ENCODE measurements at regions not wholly inside any gene's neighbourhood (a gene's known extent, or its start where the extent isn't known, plus 50 kb on each side); places are given as distances from the start of the nearest gene placed in this dataset.

DNA sequence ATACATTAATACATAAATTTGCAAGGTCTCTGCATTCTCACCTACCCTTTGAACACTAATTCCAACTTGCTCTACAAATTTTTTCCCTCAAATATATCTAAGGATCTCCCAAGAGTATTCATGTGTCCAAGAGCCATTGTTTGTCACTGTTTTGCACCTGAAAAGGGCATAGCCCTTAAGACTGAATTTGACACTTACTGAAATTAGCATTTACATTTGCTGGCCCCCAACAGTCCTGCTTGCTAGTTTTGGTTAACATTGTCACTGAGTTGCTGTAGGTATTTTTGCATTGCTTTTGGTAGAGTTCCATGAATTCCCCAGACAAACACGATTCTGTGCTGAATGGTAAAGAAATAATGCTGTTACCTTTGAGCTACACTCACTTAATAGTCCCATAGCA, 57.3 kb downstream of the KCNA4 start:
- Histone ChIP-seq H3K4me3 (ENCODE audit: low read length in 3 of 3) (no peak overlapping the region), H3K9me3 (ENCODE audit: control insufficient read depth in 3 of 3, low read length in 3 of 3) (no peaks in the 10 kb centered on the region), H3K9ac (ENCODE audit: low read depth in 1 of 3, low read length in 3 of 3) (no peak overlapping the region), H3K27ac (ENCODE audit: low read depth, low read length) (no peak overlapping the region), H3K4me1 (ENCODE audit: control insufficient read depth in 3 of 3, insufficient read depth in 3 of 3, low read length in 3 of 3) (no peaks in the 10 kb centered on the region), H3K36me3 (ENCODE audit: control insufficient read depth in 3 of 3, insufficient read depth in 3 of 3, low read length in 3 of 3) (no peaks in the 10 kb centered on the region), H3K27me3 (ENCODE audit: control insufficient read depth in 3 of 3, insufficient read depth in 3 of 3, low read length in 3 of 3) (no peaks in the 10 kb centered on the region)

- H3K27ac ChIP-seq (ENCODE audit: low read depth, low read length) = no peak overlapping the region
- no peak overlapping the region for H3K4me3 ChIP-seq (ENCODE audit: low read length in 3 of 3)
- H3K9me3 ChIP-seq (ENCODE audit: control insufficient read depth in 3 of 3, low read length in 3 of 3) = no peaks in the 10 kb centered on the region
- no peak overlapping the region for H3K9ac ChIP-seq (ENCODE audit: low read depth in 1 of 3, low read length in 3 of 3)
- H3K4me1 ChIP-seq (ENCODE audit: control insufficient read depth in 3 of 3, insufficient read depth in 3 of 3, low read length in 3 of 3) = no peaks in the 10 kb centered on the region
- H3K27me3 ChIP-seq (ENCODE audit: control insufficient read depth in 3 of 3, insufficient read depth in 3 of 3, low read length in 3 of 3) = no peaks in the 10 kb centered on the region
- no peaks in the 10 kb centered on the region for H3K36me3 ChIP-seq (ENCODE audit: control insufficient read depth in 3 of 3, insufficient read depth in 3 of 3, low read length in 3 of 3)
Observed at GRCh38 chr11:29957431-29957830, 59.4 kb downstream of the KCNA4 start.

DNA sequence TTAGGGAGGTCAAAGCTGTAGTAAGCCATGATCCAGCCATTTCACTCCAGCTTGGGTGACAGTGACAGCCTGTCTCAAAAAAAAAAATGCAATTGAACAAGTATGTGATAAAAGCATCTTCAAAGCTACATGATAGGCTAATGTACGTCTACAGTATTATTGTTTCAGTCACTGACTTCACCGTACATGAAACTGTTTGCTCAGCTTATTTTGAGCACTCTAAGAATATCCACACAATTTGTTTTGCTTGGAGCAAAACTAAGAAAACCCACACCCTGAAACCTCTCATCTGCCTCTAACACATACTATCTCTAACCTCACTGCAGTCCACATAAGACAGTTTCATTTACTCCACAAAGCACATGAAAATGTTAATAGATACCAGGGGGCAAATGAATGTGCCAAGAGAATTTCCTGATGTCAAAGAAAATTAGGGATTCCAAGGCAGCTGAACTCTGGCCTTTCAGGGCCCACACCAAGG, 60.7 kb downstream of the KCNA4 start:
- no peak overlapping the region for H3K27ac ChIP-seq (ENCODE audit: low read depth, low read length)
- no peaks in the 10 kb centered on the region for H3K9me3 ChIP-seq (ENCODE audit: control insufficient read depth in 3 of 3, low read length in 3 of 3)
- no peaks in the 10 kb centered on the region for H3K4me1 ChIP-seq (ENCODE audit: control insufficient read depth in 3 of 3, insufficient read depth in 3 of 3, low read length in 3 of 3)
- H3K9ac ChIP-seq (ENCODE audit: low read depth in 1 of 3, low read length in 3 of 3) = no peak overlapping the region
- H3K36me3 ChIP-seq (ENCODE audit: control insufficient read depth in 3 of 3, insufficient read depth in 3 of 3, low read length in 3 of 3) = no peaks in the 10 kb centered on the region
- H3K27me3 ChIP-seq (ENCODE audit: control insufficient read depth in 3 of 3, insufficient read depth in 3 of 3, low read length in 3 of 3) = no peaks in the 10 kb centered on the region
- no peak overlapping the region for H3K4me3 ChIP-seq (ENCODE audit: low read length in 3 of 3)

DNA sequence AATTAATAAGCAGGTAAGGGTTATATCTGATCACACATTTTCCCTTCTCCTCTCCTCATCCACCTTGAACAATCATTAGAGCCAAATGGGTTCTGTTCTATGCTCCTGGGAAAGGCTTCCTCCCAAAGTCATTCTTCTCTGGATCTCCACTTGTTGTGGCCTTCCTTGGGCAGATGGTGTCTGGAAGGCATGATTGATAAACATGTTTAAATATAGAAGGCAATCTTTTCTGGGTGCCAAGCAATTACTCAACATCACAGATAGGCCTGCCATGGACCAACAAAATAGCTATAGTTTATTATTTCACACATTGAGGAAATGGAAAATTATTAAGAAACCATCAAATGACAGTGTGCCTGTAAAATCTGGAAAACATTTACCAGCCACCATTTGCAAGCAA, 73.5 kb downstream of the KCNA4 start:
- H3K9me3 ChIP-seq (ENCODE audit: control insufficient read depth in 3 of 3, low read length in 3 of 3) = peaks cover 0 to 5% (median 0%) of the 10 kb centered on the region in 3 donors

GRCh38 chr11:29937526-29937925, 79.3 kb downstream of the KCNA4 start:
- H3K9ac ChIP-seq (ENCODE audit: low read depth in 1 of 3, low read length in 3 of 3) = no peak overlapping the region
- H3K27ac ChIP-seq (ENCODE audit: low read depth, low read length) = no peak overlapping the region

More for the DNA sequence above, 73.5 kb downstream of the KCNA4 start:
- H3K4me3 ChIP-seq (ENCODE audit: low read length in 3 of 3) = no peak overlapping the region
- H3K4me1 ChIP-seq (ENCODE audit: control insufficient read depth in 3 of 3, insufficient read depth in 3 of 3, low read length in 3 of 3) = no peaks in the 10 kb centered on the region
- H3K36me3 ChIP-seq (ENCODE audit: control insufficient read depth in 3 of 3, insufficient read depth in 3 of 3, low read length in 3 of 3) = no peaks in the 10 kb centered on the region
- H3K27me3 ChIP-seq (ENCODE audit: control insufficient read depth in 3 of 3, insufficient read depth in 3 of 3, low read length in 3 of 3) = no peaks in the 10 kb centered on the region
- no peak overlapping the region for H3K27ac ChIP-seq (ENCODE audit: low read depth, low read length)
- no peak overlapping the region for H3K9ac ChIP-seq (ENCODE audit: low read depth in 1 of 3, low read length in 3 of 3)

DNA sequence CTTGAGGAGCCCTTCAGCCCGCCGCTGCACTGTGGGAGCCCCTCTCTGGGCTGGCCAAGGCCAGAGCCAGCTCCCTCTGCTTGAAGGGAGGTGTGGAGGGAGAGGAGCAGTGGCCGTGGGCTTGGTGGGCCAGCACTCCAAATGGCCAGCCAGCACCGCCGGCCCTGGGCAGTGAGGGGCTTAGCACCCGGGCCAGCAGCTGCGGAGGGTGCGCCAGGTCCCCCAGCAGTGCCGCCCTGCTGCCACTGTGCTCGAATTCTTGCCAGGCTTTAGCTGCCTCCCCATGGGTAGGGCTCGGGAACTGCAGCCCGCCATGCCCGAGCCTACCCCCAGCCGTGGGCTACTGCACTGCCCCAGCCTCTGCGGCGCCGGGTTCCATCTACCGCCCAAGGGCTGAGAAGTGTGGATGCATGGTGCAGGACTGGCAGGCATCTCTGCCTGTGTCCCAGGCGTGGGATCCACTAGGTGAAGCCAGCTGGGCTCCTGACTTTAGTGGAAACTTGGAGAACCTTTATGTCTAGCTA, 82.7 kb downstream of the KCNA4 start:
- Histone ChIP-seq H3K4me1 (ENCODE audit: control insufficient read depth in 3 of 3, insufficient read depth in 3 of 3, low read length in 3 of 3) (no peaks in the 10 kb centered on the region), H3K27ac (ENCODE audit: low read depth, low read length) (no peak overlapping the region), H3K27me3 (ENCODE audit: control insufficient read depth in 3 of 3, insufficient read depth in 3 of 3, low read length in 3 of 3) (no peaks in the 10 kb centered on the region), H3K9ac (ENCODE audit: low read depth in 1 of 3, low read length in 3 of 3) (no peak overlapping the region), H3K4me3 (ENCODE audit: low read length in 3 of 3) (no peak overlapping the region), H3K36me3 (ENCODE audit: control insufficient read depth in 3 of 3, insufficient read depth in 3 of 3, low read length in 3 of 3) (no peaks in the 10 kb centered on the region), H3K9me3 (ENCODE audit: control insufficient read depth in 3 of 3, low read length in 3 of 3) (no peaks in the 10 kb centered on the region)

More at GRCh38 chr11:29937526-29937925, 79.3 kb downstream of the KCNA4 start:
- no peaks in the 10 kb centered on the region for H3K9me3 ChIP-seq (ENCODE audit: control insufficient read depth in 3 of 3, low read length in 3 of 3)
- no peaks in the 10 kb centered on the region for H3K36me3 ChIP-seq (ENCODE audit: control insufficient read depth in 3 of 3, insufficient read depth in 3 of 3, low read length in 3 of 3)
- H3K27me3 ChIP-seq (ENCODE audit: control insufficient read depth in 3 of 3, insufficient read depth in 3 of 3, low read length in 3 of 3) = no peaks in the 10 kb centered on the region
- no peaks in the 10 kb centered on the region for H3K4me1 ChIP-seq (ENCODE audit: control insufficient read depth in 3 of 3, insufficient read depth in 3 of 3, low read length in 3 of 3)
- no peak overlapping the region for H3K4me3 ChIP-seq (ENCODE audit: low read length in 3 of 3)

DNA sequence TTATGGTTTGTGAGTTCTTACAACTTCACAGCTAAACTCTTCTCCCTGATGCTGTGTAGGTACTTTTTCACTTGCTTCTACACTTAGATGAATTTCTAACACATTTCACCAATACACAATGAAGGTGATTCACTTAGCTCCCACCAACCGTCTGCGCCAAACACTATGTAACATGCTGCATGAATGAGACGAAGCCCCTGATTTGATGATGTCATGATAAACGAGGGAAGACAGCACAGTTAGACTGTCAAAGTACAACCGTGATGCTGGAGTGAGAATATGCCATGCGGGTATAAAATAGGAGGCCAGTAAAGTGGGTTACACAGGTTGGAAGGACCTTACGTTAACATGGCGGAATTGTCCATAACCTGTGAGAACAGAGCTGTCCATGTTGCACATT, 100.8 kb downstream of the KCNA4 start:
- no peaks in the 10 kb centered on the region for H3K27me3 ChIP-seq (ENCODE audit: control insufficient read depth in 3 of 3, insufficient read depth in 3 of 3, low read length in 3 of 3)
- no peak overlapping the region for H3K9ac ChIP-seq (ENCODE audit: low read depth in 1 of 3, low read length in 3 of 3)
- no peak overlapping the region for H3K4me3 ChIP-seq (ENCODE audit: low read length in 3 of 3)
- H3K36me3 ChIP-seq (ENCODE audit: control insufficient read depth in 3 of 3, insufficient read depth in 3 of 3, low read length in 3 of 3) = no peaks in the 10 kb centered on the region
- H3K4me1 ChIP-seq (ENCODE audit: control insufficient read depth in 3 of 3, insufficient read depth in 3 of 3, low read length in 3 of 3) = no peaks in the 10 kb centered on the region
- H3K9me3 ChIP-seq (ENCODE audit: control insufficient read depth in 3 of 3, low read length in 3 of 3) = no peaks in the 10 kb centered on the region
- H3K27ac ChIP-seq (ENCODE audit: low read depth, low read length) = no peak overlapping the region

DNA sequence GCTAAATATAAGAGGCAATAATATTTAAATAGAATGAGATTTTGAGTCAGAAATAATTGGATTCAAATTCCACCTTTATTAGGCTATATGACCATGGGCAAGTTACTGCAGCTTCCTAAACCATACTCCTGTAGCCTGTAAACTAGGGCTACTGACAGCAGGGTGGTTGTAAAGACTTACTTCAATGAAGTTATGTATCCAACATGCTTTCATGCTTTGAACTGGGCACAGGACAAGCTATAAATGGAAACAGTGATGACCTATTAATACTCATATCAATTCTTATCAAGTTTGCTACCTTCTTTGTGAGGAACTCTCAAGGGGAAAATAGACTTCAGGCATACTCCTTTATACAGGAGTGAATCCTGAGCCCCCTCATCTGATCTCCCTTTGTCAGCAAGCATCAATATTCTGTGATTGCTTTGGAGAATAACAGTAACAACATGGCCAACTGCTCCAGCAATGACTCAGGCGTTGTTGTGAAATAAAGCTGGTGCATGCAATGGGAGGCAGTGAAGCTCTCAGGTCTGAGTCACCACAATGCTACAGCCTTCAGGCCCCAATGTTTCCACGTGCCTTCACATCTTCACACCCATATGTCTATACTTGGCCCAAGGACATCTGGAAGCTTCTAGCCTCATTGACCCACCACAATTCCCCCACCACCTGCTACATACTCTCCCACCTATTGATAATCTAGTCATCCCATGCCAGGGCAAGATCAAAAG, 102.5 kb downstream of the KCNA4 start:
- no peaks in the 10 kb centered on the region for H3K27me3 ChIP-seq (ENCODE audit: control insufficient read depth in 3 of 3, insufficient read depth in 3 of 3, low read length in 3 of 3)
- H3K27ac ChIP-seq (ENCODE audit: low read depth, low read length) = no peak overlapping the region
- H3K9ac ChIP-seq (ENCODE audit: low read depth in 1 of 3, low read length in 3 of 3) = no peak overlapping the region
- no peaks in the 10 kb centered on the region for H3K36me3 ChIP-seq (ENCODE audit: control insufficient read depth in 3 of 3, insufficient read depth in 3 of 3, low read length in 3 of 3)
- H3K4me1 ChIP-seq (ENCODE audit: control insufficient read depth in 3 of 3, insufficient read depth in 3 of 3, low read length in 3 of 3) = no peaks in the 10 kb centered on the region
- no peaks in the 10 kb centered on the region for H3K9me3 ChIP-seq (ENCODE audit: control insufficient read depth in 3 of 3, low read length in 3 of 3)
- no peak overlapping the region for H3K4me3 ChIP-seq (ENCODE audit: low read length in 3 of 3)

GRCh38 chr11:29913352-29913751, 103.5 kb downstream of the KCNA4 start:
- Histone ChIP-seq H3K4me3 (ENCODE audit: low read length in 3 of 3) (no peak overlapping the region), H3K27ac (ENCODE audit: low read depth, low read length) (no peak overlapping the region), H3K36me3 (ENCODE audit: control insufficient read depth in 3 of 3, insufficient read depth in 3 of 3, low read length in 3 of 3) (no peaks in the 10 kb centered on the region), H3K9ac (ENCODE audit: low read depth in 1 of 3, low read length in 3 of 3) (no peak overlapping the region), H3K9me3 (ENCODE audit: control insufficient read depth in 3 of 3, low read length in 3 of 3) (no peaks in the 10 kb centered on the region), H3K4me1 (ENCODE audit: control insufficient read depth in 3 of 3, insufficient read depth in 3 of 3, low read length in 3 of 3) (no peaks in the 10 kb centered on the region), H3K27me3 (ENCODE audit: control insufficient read depth in 3 of 3, insufficient read depth in 3 of 3, low read length in 3 of 3) (no peaks in the 10 kb centered on the region)

DNA sequence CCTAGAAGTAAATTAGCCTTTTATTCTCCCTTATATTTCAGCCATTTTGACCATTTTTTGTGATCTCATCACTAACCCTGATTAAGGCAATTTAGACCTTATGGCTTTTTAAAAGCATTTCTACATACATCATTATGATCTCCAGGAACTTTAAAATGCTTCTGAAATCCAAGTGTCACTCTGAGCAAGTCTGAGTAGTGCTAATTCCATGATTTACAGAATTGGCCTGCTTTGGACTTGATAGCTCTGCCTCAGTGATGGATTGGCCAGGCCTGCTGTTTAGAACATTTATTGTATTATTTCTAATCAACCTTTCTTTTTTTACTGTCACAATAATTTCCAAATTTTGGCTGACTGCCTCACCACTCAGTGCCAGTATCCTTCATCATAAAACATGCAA, 116.4 kb downstream of the KCNA4 start:
- Histone ChIP-seq H3K27ac (ENCODE audit: low read depth, low read length) (no peak overlapping the region), H3K4me3 (ENCODE audit: low read length in 3 of 3) (no peak overlapping the region), H3K36me3 (ENCODE audit: control insufficient read depth in 3 of 3, insufficient read depth in 3 of 3, low read length in 3 of 3) (no peaks in the 10 kb centered on the region), H3K27me3 (ENCODE audit: control insufficient read depth in 3 of 3, insufficient read depth in 3 of 3, low read length in 3 of 3) (no peaks in the 10 kb centered on the region), H3K4me1 (ENCODE audit: control insufficient read depth in 3 of 3, insufficient read depth in 3 of 3, low read length in 3 of 3) (no peaks in the 10 kb centered on the region), H3K9ac (ENCODE audit: low read depth in 1 of 3, low read length in 3 of 3) (no peak overlapping the region), H3K9me3 (ENCODE audit: control insufficient read depth in 3 of 3, low read length in 3 of 3) (no peaks in the 10 kb centered on the region)
